Caco-2 (cell line): ENCODE measurements at regions not wholly inside any gene's neighbourhood (a gene's known extent, or its start where the extent isn't known, plus 50 kb on each side); places are given as distances from the start of the nearest gene placed in this dataset.

ENCODE experiments used
- BruUV-seq: library from RNA; stranded (reverse); fragments of 400-500 nt; replicated peaks from 2 replicates; lab custom pipeline; 2021; lab: Mats Ljungman, UMichigan
- CTCF ChIA-PET: fragments of 300-600 bp; sonication (Branson Sonifier 250); formaldehyde crosslinking; loops from one replicate; lab custom pipeline; 2022; ENCODE audit warnings: antibody characterized with exemption; lab: Charles Lee
- POLR2A ChIA-PET: fragments of 300-600 bp; sonication (Branson Sonifier 250); formaldehyde crosslinking; loops from one replicate; lab custom pipeline; 2022; ENCODE audit warnings: antibody characterized with exemption; lab: Charles Lee
- DNase-seq, 2 experiments: peaks; one replicate each; pipeline versions ENCODE4 v3.0.0 to v3.0.0-alpha.2; 2020 to 2022
- H3K27me3 ChIP-seq: replicated peaks from 2 replicates; pipeline ENCODE4 v1.6.0; 2011; ENCODE audit warnings: low read length; ENCODE audit not compliant: control insufficient read depth, insufficient read depth
- H3K36me3 ChIP-seq: 2 replicates; pipeline ENCODE4 v1.5.1; 2011; ENCODE audit warnings: low read length; ENCODE audit not compliant: control insufficient read depth, insufficient read depth
- H3K4me1 ChIP-seq: fragments of 250-450 bp; sonication (Bioruptor Pico); 2 replicates; pipeline ENCODE4 v1.5.1; 2020; ENCODE audit warnings: mild to moderate bottlenecking
- H3K4me3 ChIP-seq: 2 replicates; pipeline ENCODE4 v1.5.1; 2011; ENCODE audit warnings: low read depth, mild to moderate bottlenecking, control low read depth, low read length
- H3K9me3 ChIP-seq: fragments of 250-450 bp; sonication (Bioruptor Pico); 2 replicates; pipeline ENCODE4 v1.5.1; 2020; ENCODE audit warnings: mild to moderate bottlenecking, moderate library complexity
- H3K27ac Mint-ChIP-seq: one replicate; pipeline ENCODE4 v1.8.0; 2022; ENCODE audit warnings: mixed read lengths; ENCODE audit not compliant: unreplicated experiment
- H3K27me3 Mint-ChIP-seq: one replicate; pipeline ENCODE4 v1.8.0; 2022; ENCODE audit warnings: mixed read lengths; ENCODE audit not compliant: insufficient read depth, unreplicated experiment
- H3K36me3 Mint-ChIP-seq: one replicate; pipeline ENCODE4 v1.8.0; 2022; ENCODE audit warnings: mild to moderate bottlenecking, mixed read lengths; ENCODE audit not compliant: insufficient read depth, unreplicated experiment
- H3K4me1 Mint-ChIP-seq: one replicate; pipeline ENCODE4 v1.8.0; 2022; ENCODE audit warnings: low read depth, mixed read lengths; ENCODE audit not compliant: unreplicated experiment
- H3K4me3 Mint-ChIP-seq: one replicate; pipeline ENCODE4 v1.8.0; 2022; ENCODE audit warnings: mild to moderate bottlenecking, moderate library complexity, mixed read lengths; ENCODE audit not compliant: unreplicated experiment
- H3K9me3 Mint-ChIP-seq: one replicate; pipeline ENCODE4 v1.8.0; 2022; ENCODE audit warnings: mixed read lengths; ENCODE audit not compliant: unreplicated experiment
- CTCF ChIP-seq, 2 experiments: fragments of 200-600 bp in 1 of 2; IDR thresholded peaks; 1 replicate in 1 of 2; 2 replicates in 1 of 2; pipeline versions ENCODE4 v1.5.1 to v1.8.0; 2011 to 2022; ENCODE audit warnings: antibody characterized with exemption in 1 of 2, control low read depth in 1 of 2, inconsistent platforms in 1 of 2, low read depth in 1 of 2, low read length in 1 of 2, mild to moderate bottlenecking in 1 of 2, moderate library complexity in 1 of 2; ENCODE audit not compliant: insufficient read depth in 1 of 2, severe bottlenecking in 1 of 2, unreplicated experiment in 1 of 2
- intact Hi-C: fragments of 100-400 bp; cut with micrococcal nuclease; formaldehyde crosslinking; loops from one replicate; pipeline ENCODE4 v1.10.0; 2022; ENCODE audit not compliant: unreplicated experiment

- Mint-ChIP-seq H3K27me3 (no peaks in the 10 kb centered on the region), H3K9me3 (peaks cover 9% of the 10 kb centered on the region), H3K4me1 (peaks cover 13% of the 10 kb centered on the region), H3K27ac (peak overlapping the region; percentile 67), H3K36me3 (no peaks in the 10 kb centered on the region), H3K4me3 (no peak overlapping the region)
- peaks cover 24% of the 10 kb centered on the region for H3K4me1 ChIP-seq
- ChIA-PET POLR2A (no interaction called here), CTCF (interaction anchor here (0.7 kb wide), 1 partner anchor 112 kb away, joined by 3 read pairs; no protein-coding TSS in a partner anchor)
- intact Hi-C loops, result no loop called here
- BruUV-seq, result no TSS peak
- H3K27me3 ChIP-seq, result no peaks in the 10 kb centered on the region
- no peak for DNase-seq
- no peaks in the 10 kb centered on the region for H3K9me3 ChIP-seq
- TF ChIP-seq CTCF (IDR thresholded peaks at IDR 0.05; ENCODE audit: insufficient read depth in 1 of 2, low read depth in 1 of 2, low read length in 1 of 2, severe bottlenecking in 1 of 2, unreplicated experiment in 1 of 2), result no peak
- H3K4me3 ChIP-seq, result no peak overlapping the region
- H3K36me3 ChIP-seq, result no peaks in the 10 kb centered on the region
These were observed 366.3 kb downstream of the RPS6KC1 start for GRCh38 chr1:213417225-213417820.

GRCh38 chr1:213417846-213418245 is 366.8 kb downstream of the RPS6KC1 start:
- Histone ChIP-seq H3K4me3 (no peak overlapping the region), H3K27me3 (no peaks in the 10 kb centered on the region), H3K36me3 (no peaks in the 10 kb centered on the region), H3K4me1 (peaks cover 24% of the 10 kb centered on the region), H3K9me3 (no peaks in the 10 kb centered on the region)
- CTCF ChIA-PET, result no interaction called here
- no peaks in the 10 kb centered on the region for H3K36me3 Mint-ChIP-seq
- POLR2A ChIA-PET, result no interaction called here
- no peak overlapping the region for H3K4me3 Mint-ChIP-seq
- BruUV-seq, result no TSS peak
- intact Hi-C loops, result no loop called here
- peaks cover 13% of the 10 kb centered on the region for H3K4me1 Mint-ChIP-seq
- no peak overlapping the region for H3K27ac Mint-ChIP-seq
- DNase-seq, result no peak
- H3K9me3 Mint-ChIP-seq, result peaks cover 9% of the 10 kb centered on the region
- TF ChIP-seq CTCF (IDR thresholded peaks at IDR 0.05; ENCODE audit: insufficient read depth in 1 of 2, low read depth in 1 of 2, low read length in 1 of 2, severe bottlenecking in 1 of 2, unreplicated experiment in 1 of 2), result no peak
- H3K27me3 Mint-ChIP-seq, result no peaks in the 10 kb centered on the region

DNA sequence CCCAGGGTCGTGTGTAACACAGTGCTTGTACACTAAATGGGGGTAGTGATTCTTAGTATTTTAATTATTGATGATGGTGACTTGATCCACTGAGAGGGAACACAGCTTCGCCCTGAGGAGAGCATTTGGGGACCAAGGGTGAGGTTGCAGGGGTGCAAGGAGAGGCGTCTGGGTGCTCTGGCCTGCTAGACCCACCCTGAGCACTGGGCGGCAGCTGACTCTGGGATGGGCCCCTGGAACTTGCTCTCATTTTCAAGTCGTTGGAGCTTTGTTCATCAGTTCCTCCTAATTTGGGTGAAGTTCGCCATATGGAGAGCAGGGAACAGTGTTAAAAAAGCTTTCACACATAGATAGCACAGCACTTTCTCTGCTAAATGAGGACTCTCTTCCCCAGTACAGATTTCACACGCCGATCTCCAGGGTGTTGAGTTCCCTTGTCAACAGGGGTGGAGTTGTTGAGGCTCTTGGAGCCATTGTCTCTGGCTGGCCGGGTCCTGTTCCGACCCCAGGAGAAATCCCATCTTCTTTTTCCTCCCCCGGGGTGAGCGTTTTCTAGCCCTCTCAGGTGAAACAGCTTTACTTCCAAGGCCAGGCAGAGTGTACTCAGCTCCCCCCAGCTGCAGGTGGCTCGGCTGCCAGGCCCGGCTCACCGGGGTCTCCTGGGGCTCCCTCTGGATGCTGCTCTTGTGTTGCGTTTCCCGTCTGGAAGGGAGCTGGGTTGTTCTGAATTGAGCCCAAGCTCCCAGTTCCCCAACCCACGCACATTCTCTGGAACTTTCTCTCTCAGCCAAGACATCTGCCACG is 367.4 kb downstream of the RPS6KC1 start:
- no peak overlapping the region for H3K4me3 Mint-ChIP-seq
- ChIA-PET POLR2A (interaction anchor here (0.5 kb wide), 1 partner anchor 705 kb away, joined by 3 read pairs; no protein-coding TSS in a partner anchor), CTCF (interaction anchor here (1.1 to 2.0 kb wide), 3 partner anchors 41 to 295 kb away, joined by 3 to 6 read pairs (median 6); no protein-coding TSS in a partner anchor)
- no peaks in the 10 kb centered on the region for H3K36me3 ChIP-seq
- intact Hi-C loops, result loop anchor here (1.0 kb wide), 1 partner anchor 173 kb away; no protein-coding TSS in a partner anchor
- no TSS peak for BruUV-seq
- H3K27me3 ChIP-seq, result no peaks in the 10 kb centered on the region
- peaks cover 13% of the 10 kb centered on the region for H3K4me1 Mint-ChIP-seq
- H3K9me3 Mint-ChIP-seq, result peaks cover 9% of the 10 kb centered on the region
- H3K36me3 Mint-ChIP-seq, result no peaks in the 10 kb centered on the region
- no peak for TF ChIP-seq CTCF (IDR thresholded peaks at IDR 0.05; ENCODE audit: insufficient read depth in 1 of 2, low read depth in 1 of 2, low read length in 1 of 2, severe bottlenecking in 1 of 2, unreplicated experiment in 1 of 2)
- peaks cover 24% of the 10 kb centered on the region for H3K4me1 ChIP-seq
- no peaks in the 10 kb centered on the region for H3K27me3 Mint-ChIP-seq
- H3K9me3 ChIP-seq, result no peaks in the 10 kb centered on the region
- H3K4me3 ChIP-seq, result no peak overlapping the region
- H3K27ac Mint-ChIP-seq, result no peak overlapping the region
- no peak for DNase-seq
